ENCODE measurements at regions not wholly inside any gene's neighbourhood (a gene's known extent, or its start where the extent isn't known, plus 50 kb on each side); places are given as distances from the start of the nearest gene placed in this dataset.

GRCh38 chr10:59077855-59078254 is 98.6 kb upstream of the PHYHIPL start:
- TF ChIP-seq CTCF (IDR thresholded peaks at IDR 0.05; ENCODE audit: borderline replicate concordance, control extremely low read depth, extremely low read depth, insufficient read depth, missing control alignments) = no peak
- no peak for DNase-seq (ENCODE audit: low spot score)
- in situ Hi-C loops (cut with MboI; ENCODE audit: low sequenced_read_pairs, unreplicated experiment) = no loop called here

- no peak for DNase-seq (ENCODE audit: low spot score)
- no peak for TF ChIP-seq CTCF (IDR thresholded peaks at IDR 0.05; ENCODE audit: borderline replicate concordance, control extremely low read depth, extremely low read depth, insufficient read depth, missing control alignments)
- in situ Hi-C loops (cut with MboI; ENCODE audit: low sequenced_read_pairs, unreplicated experiment) = no loop called here
Measured at GRCh38 chr10:59078978-59079377, 97.5 kb upstream of the PHYHIPL start.

DNA sequence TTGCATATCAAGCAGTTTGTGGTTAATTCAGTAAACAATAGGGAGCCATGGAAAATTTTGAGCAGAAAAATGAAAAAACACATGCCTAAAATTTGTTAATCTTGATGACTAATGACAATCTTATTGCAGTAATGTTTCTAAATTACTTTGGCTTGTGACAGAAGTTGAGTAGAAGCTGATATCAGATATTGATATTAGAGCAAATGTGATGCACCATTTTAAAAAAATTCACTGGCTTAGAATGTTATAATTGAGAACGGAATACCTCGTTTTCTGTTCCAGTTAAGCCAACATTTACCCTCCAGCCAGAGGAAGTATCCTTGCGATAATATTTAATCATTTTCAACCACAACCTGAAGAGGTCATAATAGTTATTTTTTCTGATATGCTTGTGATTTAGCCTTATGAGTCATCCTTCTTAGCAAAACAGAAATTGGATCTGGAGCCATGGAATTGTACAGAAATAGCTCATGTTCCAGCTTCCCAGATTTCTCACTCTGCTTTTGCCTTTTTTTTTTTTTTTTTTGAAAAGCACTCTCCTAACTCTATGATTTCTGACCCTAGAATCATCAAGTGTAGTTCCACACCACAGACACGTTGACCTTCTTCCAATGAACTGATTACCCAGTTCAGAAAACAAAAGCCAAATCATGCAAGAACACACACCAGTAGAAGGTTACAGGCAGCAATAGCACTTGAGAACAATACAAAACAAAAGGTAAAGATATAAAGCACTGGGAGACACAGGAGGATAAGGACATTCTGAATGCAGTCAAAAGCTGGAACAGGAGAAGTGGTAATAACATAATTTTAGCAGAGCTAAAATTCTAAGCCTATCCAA is 96.8 kb upstream of the PHYHIPL start:
- in situ Hi-C loops (cut with MboI; ENCODE audit: low sequenced_read_pairs, unreplicated experiment) = no loop called here
- DNase-seq (ENCODE audit: low spot score) = no peak
- no peak for TF ChIP-seq CTCF (IDR thresholded peaks at IDR 0.05; ENCODE audit: borderline replicate concordance, control extremely low read depth, extremely low read depth, insufficient read depth, missing control alignments)

DNA sequence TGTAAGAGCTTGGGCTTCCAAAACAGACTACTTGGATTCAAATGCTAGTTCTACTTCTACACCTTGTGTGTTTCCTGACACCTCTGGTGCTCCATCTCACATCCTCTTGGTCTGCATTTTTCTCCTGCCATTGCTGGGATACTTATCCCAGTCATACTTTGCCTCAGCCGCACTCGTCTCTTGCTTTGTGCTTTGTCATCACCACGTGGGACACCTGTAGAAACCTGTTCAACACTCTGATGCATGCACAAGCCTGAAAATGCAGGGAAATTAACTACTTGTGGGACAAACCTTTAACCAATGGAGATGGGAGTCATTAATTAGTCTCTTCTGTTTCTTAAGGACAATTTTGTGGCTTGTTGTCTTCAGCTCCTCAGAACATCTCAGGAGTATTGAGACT is 94.2 kb upstream of the PHYHIPL start:
- no peak for TF ChIP-seq CTCF (IDR thresholded peaks at IDR 0.05; ENCODE audit: borderline replicate concordance, control extremely low read depth, extremely low read depth, insufficient read depth, missing control alignments)
- in situ Hi-C loops (cut with MboI; ENCODE audit: low sequenced_read_pairs, unreplicated experiment) = no loop called here
- DNase-seq (ENCODE audit: low spot score) = no peak

DNA sequence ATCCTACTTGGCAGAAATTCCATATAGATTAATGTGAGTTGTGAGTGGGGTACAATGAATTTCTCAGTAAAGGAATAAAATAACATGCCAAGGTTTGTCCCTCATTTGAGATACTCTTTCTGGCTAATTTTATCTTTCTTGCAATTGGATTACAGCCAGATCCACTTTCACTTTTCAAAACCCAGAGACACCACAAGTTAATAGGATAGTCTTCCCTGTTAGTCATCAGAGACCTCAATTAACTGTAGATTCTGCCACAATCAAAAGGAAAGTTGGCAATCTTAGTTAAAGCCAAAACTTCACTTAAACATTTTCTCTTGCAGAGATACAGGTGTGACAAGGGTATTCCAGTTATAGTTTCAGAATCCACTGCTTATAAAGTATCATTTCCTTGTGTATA is 91.4 kb upstream of the PHYHIPL start:
- no peak for TF ChIP-seq CTCF (IDR thresholded peaks at IDR 0.05; ENCODE audit: borderline replicate concordance, control extremely low read depth, extremely low read depth, insufficient read depth, missing control alignments)
- no peak for DNase-seq (ENCODE audit: low spot score)
- in situ Hi-C loops (cut with MboI; ENCODE audit: low sequenced_read_pairs, unreplicated experiment) = no loop called here

- DNase-seq (ENCODE audit: low spot score) = no peak
Measured at GRCh38 chr10:59085711-59086502, 90.5 kb upstream of the PHYHIPL start.

More at GRCh38 chr10:59085711-59086502, 90.5 kb upstream of the PHYHIPL start:
- in situ Hi-C loops (cut with MboI; ENCODE audit: low sequenced_read_pairs, unreplicated experiment) = no loop called here
- no peak for TF ChIP-seq CTCF (IDR thresholded peaks at IDR 0.05; ENCODE audit: borderline replicate concordance, control extremely low read depth, extremely low read depth, insufficient read depth, missing control alignments)
